HAP-1 (cell line): ENCODE measurements at regions not wholly inside any gene's neighbourhood (a gene's known extent, or its start where the extent isn't known, plus 50 kb on each side); places are given as distances from the start of the nearest gene placed in this dataset.
A peak's percentile ranks its signal among the peaks of the same experiment; 100 is the strongest.

Experiments
- DNase-seq, 2 experiments: peaks; one replicate each; pipeline ENCODE4 v3.0.0-alpha.2; 2016 to 2020; ENCODE audit warnings: low spot score in 2 of 2
- H3K27me3 ChIP-seq: fragments of 250-450 bp; sonication (Bioruptor Pico); 2 replicates; pipeline ENCODE4 v1.5.1; 2020; ENCODE audit warnings: low read depth, mild to moderate bottlenecking, moderate library complexity
- H3K36me3 ChIP-seq: fragments of 250-450 bp; sonication (Bioruptor Pico); replicated peaks from 2 replicates; pipeline ENCODE4 v1.5.1; 2020; ENCODE audit warnings: mild to moderate bottlenecking
- H3K4me1 ChIP-seq: fragments of 250-450 bp; sonication (Bioruptor Pico); 2 replicates; pipeline ENCODE4 v1.5.1; 2020; ENCODE audit warnings: mild to moderate bottlenecking
- H3K4me3 ChIP-seq: fragments of 250-450 bp; sonication (Bioruptor Pico); 2 replicates; pipeline ENCODE4 v1.5.1; 2020; ENCODE audit warnings: mild to moderate bottlenecking, moderate library complexity
- H3K9me3 ChIP-seq: fragments of 250-450 bp; sonication (Bioruptor Pico); 2 replicates; pipeline ENCODE4 v1.5.1; 2020; ENCODE audit warnings: mild to moderate bottlenecking, moderate library complexity
- in situ Hi-C: fragments of 300-500 bp; cut with MboI; formaldehyde crosslinking; loops from 3 replicates; pipeline ENCODE4 v1.14.3; 2020; ENCODE audit warnings: low sequenced_read_pairs, inconsistent platforms, mixed read lengths

DNA sequence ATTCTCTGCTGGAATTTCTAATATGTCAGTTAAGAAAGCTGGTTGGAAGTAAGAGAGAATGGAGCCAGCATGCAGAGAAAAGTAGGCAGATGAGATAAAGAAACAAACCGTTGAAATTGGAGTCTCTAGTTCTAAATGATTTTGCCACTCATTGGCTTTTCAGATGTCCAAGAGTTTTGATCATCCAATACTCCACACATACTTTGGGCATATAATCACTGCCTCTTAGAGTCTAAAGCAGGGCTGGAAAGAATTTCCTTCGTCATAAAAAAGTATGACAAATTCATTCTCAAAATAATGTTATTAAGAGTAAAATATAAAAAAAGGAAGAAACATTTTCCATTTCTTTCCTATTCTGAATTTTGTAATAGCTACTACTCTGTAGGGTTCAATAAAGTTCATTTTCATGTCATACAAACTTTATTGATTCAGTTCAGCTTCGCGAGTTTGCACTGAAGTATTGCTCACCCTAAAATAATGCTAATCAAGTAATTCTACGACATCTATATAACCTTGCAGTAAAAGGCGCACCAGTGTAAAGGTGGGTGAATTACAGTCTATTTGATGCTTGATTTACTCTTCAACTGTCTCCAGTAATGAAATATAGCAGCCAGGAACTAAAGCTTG, 1556.6 kb downstream of the NCAM2 start:
- 0 out of 2 replicates have a peak, but pooled peaks cover 1% of the 10 kb centered on the region for H3K9me3 ChIP-seq
- no peak for DNase-seq
- no peaks in the 10 kb centered on the region for H3K27me3 ChIP-seq
- H3K4me1 ChIP-seq, result no peaks in the 10 kb centered on the region
- no peaks in the 10 kb centered on the region for H3K36me3 ChIP-seq
- in situ Hi-C loops, result no loop called here
- H3K4me3 ChIP-seq, result no peak overlapping the region

DNA sequence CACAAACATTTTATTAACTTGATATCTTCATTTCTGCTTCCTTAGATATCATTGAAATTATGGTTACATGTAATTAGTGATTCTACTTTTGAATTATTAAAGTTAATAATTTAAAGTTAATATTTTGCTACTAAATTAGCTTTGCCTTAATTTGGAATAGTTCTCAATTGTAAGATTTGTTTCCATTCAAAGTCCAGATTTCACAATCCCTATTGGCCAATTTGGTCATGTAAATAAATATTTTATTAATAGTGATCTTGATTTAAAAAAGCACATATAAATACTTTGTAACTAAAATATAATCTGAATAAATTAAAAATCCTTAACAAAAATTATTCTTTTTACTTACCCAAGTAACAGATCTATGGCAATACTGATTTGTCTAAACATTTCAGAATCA, 1558.6 kb downstream of the NCAM2 start:
- no peaks in the 10 kb centered on the region for H3K36me3 ChIP-seq
- in situ Hi-C loops, result no loop called here
- no peak for DNase-seq
- no peak overlapping the region for H3K4me3 ChIP-seq
- no peaks in the 10 kb centered on the region for H3K4me1 ChIP-seq
- no peaks in the 10 kb centered on the region for H3K9me3 ChIP-seq
- H3K27me3 ChIP-seq, result no peaks in the 10 kb centered on the region

DNA sequence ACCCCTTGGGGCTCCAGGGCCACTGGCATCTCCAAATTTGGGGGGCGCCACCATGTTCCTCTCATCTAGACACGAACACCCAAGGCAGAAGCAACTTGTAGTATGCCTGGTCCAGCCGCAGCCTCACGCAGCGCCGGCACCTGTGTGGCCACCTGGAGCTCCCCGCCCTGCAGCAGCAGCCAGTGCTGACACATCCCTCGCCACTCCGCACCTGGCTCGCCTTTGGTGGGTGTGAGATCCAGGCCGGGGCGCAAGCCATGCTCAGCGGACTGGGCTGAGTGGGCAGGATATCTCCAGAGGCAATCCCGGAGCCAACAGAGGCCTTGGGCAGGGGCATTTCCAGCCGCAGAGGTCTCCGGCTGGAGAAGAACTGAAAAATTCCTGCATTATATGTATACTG, 1563.7 kb downstream of the NCAM2 start:
- no peaks in the 10 kb centered on the region for H3K4me1 ChIP-seq
- H3K27me3 ChIP-seq, result no peaks in the 10 kb centered on the region
- H3K4me3 ChIP-seq, result no peak overlapping the region
- DNase-seq, result no peak
- in situ Hi-C loops, result no loop called here
- no peaks in the 10 kb centered on the region for H3K9me3 ChIP-seq
- no peaks in the 10 kb centered on the region for H3K36me3 ChIP-seq

DNA sequence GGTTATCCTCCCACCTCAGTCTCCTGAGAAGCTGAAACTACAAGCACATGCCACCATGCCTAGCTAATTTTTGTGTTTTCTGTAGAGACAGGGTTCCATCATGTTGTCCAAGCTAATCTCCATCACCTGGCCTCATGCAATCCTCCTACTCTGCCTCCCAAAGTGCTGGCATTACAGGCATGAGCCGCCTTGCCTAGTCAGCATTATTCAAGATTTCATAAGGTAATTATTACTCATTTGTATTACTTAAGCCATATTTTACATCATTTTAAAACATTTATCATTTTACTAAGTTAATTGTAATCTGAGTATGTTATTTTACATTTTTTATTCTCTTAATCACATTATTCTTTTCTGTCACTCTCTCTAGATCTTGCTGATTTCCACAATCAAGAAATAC, 1575.6 kb downstream of the NCAM2 start:
- DNase-seq, result no peak
- H3K9me3 ChIP-seq, result no peaks in the 10 kb centered on the region; the same call in 1 of the 2 replicates
- no peaks in the 10 kb centered on the region for H3K36me3 ChIP-seq
- no peaks in the 10 kb centered on the region for H3K27me3 ChIP-seq
- no peak overlapping the region for H3K4me3 ChIP-seq
- in situ Hi-C loops, result no loop called here
- H3K4me1 ChIP-seq, result no peaks in the 10 kb centered on the region

DNA sequence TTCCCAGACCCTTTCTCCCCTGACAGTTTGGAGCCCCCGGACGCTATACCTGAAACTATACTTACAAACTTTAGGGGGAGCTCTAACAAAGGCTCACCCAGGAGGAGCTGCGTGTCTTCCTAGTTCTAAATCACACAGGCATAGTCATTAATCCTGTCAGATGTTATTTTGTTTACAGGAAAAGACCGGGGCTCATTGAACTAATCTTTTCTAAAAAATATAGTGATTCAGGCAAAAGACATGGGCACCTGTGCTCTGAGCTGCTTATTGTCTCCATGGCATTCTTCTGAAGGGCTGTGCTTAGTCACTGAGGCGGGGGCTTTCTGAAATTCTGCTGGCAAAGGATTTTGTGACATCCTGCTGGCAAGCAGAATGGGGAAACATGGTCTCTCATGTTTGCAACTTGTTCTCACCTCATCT, 1577.0 kb downstream of the NCAM2 start:
- H3K4me3 ChIP-seq, result no peak overlapping the region

DNA sequence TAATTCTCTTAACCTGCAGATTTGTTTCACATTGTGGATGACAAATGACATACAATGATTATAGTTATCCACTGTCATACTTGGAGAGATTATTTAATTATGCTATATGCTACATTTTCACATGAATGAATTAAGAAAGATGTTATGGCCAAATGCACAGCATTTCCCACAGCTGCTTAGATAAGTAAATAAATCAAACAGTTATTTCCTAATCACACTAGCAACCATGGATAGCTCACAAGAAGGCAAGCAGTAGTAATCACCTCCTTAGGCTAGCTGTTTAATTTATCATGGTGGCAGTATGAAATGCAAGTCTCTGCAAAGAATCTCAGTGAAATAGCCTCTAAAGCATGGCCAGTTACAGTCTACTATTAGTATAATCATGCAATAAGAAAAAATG, 1581.5 kb downstream of the NCAM2 start:
- no peak for DNase-seq
- no peaks in the 10 kb centered on the region for H3K36me3 ChIP-seq

More for the DNA sequence above, 1577.0 kb downstream of the NCAM2 start:
- Histone ChIP-seq H3K9me3 (no peaks in the 10 kb centered on the region; the same call in 1 of the 2 replicates), H3K27me3 (no peaks in the 10 kb centered on the region), H3K36me3 (no peaks in the 10 kb centered on the region), H3K4me1 (no peaks in the 10 kb centered on the region)
- DNase-seq, result peak; percentile 28 to 32
- in situ Hi-C loops, result no loop called here

DNA sequence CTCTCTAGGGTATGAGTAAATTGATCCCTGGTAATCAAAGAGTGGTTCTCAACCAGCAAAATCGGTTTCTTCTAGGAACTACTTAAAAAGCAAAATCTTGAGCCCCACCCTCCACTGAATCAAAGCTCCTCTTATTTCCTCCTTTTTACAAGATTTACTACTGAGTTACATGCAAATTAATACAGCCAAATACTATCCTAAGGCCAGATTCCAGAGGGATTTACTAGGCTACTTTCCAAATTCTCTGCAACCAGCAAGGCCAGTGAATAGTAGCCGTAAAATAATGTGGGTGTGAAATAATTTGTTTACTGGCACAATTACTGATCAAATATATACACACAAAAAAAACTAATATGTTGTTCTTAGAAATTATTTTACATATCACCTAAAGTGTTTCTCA, 1583.8 kb downstream of the NCAM2 start:
- Histone ChIP-seq H3K4me3 (no peak overlapping the region), H3K9me3 (no peaks in the 10 kb centered on the region; the same call in 1 of the 2 replicates), H3K27me3 (no peaks in the 10 kb centered on the region), H3K4me1 (no peaks in the 10 kb centered on the region), H3K36me3 (no peaks in the 10 kb centered on the region)
- DNase-seq, result peak in 1 of 2 experiments; percentile 20
- in situ Hi-C loops, result no loop called here

More for the DNA sequence above, 1581.5 kb downstream of the NCAM2 start:
- in situ Hi-C loops, result no loop called here
- Histone ChIP-seq H3K4me1 (no peaks in the 10 kb centered on the region), H3K27me3 (no peaks in the 10 kb centered on the region), H3K4me3 (no peak overlapping the region), H3K9me3 (no peaks in the 10 kb centered on the region; the same call in 1 of the 2 replicates)

DNA sequence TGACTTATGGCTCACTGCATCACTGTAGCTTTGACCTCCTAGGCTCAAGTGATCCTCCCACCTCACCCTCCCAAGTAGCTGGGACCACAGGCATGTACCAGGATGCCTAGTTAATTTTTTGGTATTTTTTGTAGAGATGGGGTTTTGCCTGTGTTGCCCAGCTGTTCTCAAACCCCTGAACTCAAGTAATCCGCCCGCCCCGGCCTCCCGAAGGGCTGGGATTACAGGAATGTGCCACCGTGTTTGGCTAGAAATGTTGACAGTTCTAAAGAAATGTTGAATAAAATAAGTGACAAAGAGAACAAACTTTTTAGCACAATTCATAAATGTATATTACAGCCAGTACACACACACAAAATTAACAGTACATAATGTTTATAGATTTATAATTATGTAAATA, 1586.1 kb downstream of the NCAM2 start:
- in situ Hi-C loops, result no loop called here
- no peaks in the 10 kb centered on the region for H3K4me1 ChIP-seq
- no peaks in the 10 kb centered on the region; the same call in 1 of the 2 replicates for H3K9me3 ChIP-seq
- H3K36me3 ChIP-seq, result no peaks in the 10 kb centered on the region
- H3K4me3 ChIP-seq, result no peak overlapping the region
- no peaks in the 10 kb centered on the region for H3K27me3 ChIP-seq
- DNase-seq, result no peak

DNA sequence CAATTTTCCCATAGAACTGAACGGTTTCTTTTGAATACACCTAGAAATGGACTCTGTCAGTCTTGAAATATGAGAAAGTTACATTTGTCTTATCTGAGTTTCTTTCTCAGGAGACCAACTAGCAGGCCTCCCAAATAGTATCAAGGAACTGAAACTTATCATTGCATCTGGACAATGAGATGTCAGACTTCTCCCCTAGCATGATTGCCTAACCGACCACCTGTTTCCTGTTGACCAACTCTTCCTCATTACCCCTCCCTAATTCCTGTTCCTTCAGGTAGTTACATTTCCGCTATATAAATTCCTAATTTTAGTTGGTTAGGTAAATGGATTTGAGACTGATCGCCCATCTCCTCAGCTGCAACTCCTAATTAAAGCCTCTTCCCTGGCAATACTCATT, 1587.3 kb downstream of the NCAM2 start:
- no peaks in the 10 kb centered on the region for H3K4me1 ChIP-seq

DNA sequence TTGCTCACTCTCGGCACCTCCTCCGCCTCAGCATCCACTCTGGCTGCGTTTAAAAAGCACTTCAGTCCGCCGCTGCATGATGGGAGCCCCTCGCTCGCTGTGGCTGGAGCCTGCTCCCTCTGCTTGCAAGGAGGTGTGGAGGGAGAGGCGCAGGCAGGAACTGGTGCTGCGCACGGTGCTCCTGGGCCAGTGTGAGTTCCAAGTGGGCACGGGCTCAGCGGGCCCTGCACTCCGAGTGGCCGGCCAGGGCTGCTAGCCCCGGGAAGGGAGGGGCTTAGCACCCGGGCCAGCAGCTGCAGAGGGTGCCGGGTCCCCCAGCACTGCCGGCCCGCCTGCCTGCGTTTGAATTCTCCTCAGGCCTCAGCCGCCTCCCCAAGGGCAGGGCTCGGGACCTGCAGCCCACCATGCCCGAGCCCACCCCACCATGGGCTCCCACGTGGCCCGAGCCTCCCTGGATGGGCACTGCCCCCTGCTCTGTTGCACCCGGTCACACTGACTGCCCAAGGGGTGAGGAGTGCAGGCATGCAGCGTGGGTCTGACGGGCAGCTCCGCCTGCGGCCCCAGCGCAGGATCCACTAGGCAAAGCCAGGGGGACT, 1599.5 kb downstream of the NCAM2 start:
- no peaks in the 10 kb centered on the region; the same call in 1 of the 2 replicates for H3K9me3 ChIP-seq
- no peaks in the 10 kb centered on the region for H3K27me3 ChIP-seq
- no peaks in the 10 kb centered on the region for H3K36me3 ChIP-seq
- in situ Hi-C loops, result no loop called here
- H3K4me1 ChIP-seq, result no peaks in the 10 kb centered on the region
- H3K4me3 ChIP-seq, result no peak overlapping the region
- no peak for DNase-seq

More for the DNA sequence above, 1587.3 kb downstream of the NCAM2 start:
- no peak overlapping the region for H3K4me3 ChIP-seq
- H3K36me3 ChIP-seq, result no peaks in the 10 kb centered on the region
- no peaks in the 10 kb centered on the region for H3K27me3 ChIP-seq
- H3K9me3 ChIP-seq, result no peaks in the 10 kb centered on the region
- no peak for DNase-seq
- in situ Hi-C loops, result no loop called here

DNA sequence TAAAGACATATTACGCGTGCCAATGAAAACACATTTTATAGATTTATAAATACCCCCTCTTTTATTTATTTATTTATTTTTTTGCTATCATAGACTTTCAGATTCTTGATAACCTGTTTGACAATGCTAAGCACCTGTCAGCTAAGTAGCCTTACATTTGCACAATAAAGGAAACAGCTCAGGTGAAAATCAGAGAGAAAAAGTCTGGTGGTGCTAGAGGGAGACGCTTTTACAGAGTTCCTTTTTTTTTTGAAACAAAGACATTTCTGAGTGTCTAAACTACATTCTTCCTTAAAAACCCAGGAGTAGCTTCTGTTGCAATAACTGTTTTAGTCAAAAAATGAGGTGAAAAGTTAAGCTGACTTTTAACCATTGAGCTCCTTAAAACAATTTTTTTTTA, 1611.6 kb downstream of the NCAM2 start:
- H3K27me3 ChIP-seq, result no peaks in the 10 kb centered on the region
- H3K4me1 ChIP-seq, result no peaks in the 10 kb centered on the region
- H3K36me3 ChIP-seq, result no peaks in the 10 kb centered on the region
- no peak for DNase-seq
- no peaks in the 10 kb centered on the region for H3K9me3 ChIP-seq
- no peak overlapping the region for H3K4me3 ChIP-seq
- in situ Hi-C loops, result no loop called here

DNA sequence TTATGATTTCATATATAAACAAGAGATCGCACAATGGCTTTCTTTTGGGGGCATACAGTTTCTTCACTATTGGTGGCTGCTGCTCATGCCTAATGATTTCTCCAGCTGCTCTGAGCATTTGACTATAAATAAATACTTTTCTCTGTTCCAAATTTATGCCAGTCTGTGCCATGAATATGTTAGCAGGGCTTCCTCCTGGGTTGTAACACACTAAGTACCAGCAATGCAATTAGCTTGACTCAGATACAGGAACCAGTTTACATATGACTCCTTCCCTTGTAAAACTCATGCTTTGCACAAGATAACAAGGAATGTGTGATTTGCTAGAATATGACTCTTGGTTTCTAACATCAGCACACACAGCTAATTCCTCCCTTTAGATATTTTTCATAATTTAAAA, 1629.7 kb downstream of the NCAM2 start:
- no peaks in the 10 kb centered on the region for H3K27me3 ChIP-seq

DNA sequence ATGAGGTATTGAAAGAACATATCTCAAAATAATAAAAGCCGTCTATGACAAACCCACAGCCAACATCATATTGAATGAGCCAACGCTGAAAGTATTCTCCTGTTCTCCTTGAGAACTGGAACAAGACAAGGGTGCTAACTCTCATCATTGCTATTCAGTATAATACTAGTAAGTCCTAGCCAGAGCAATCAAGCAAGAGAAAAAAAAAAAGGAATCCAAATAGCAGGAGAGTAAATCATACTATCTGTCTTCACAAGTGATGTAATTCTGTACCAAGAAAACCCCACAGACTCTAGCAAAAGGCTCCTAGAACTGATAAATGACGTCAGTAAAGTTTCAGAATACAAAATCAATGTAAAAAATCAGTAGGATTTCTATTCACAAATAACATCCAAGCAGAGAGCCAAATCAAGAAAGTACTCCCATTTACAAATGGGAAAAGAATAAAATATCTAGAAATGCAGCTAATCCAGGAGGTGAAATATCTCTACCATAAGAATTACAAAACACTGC, 1632.8 kb downstream of the NCAM2 start:
- H3K4me3 ChIP-seq, result no peak overlapping the region
- H3K9me3 ChIP-seq, result no peaks in the 10 kb centered on the region
- no peak for DNase-seq

More for the DNA sequence above, 1629.7 kb downstream of the NCAM2 start:
- no peaks in the 10 kb centered on the region for H3K9me3 ChIP-seq
- H3K4me3 ChIP-seq, result no peak overlapping the region
- no peaks in the 10 kb centered on the region for H3K36me3 ChIP-seq
- no peak for DNase-seq
- no peaks in the 10 kb centered on the region for H3K4me1 ChIP-seq
- in situ Hi-C loops, result no loop called here

DNA sequence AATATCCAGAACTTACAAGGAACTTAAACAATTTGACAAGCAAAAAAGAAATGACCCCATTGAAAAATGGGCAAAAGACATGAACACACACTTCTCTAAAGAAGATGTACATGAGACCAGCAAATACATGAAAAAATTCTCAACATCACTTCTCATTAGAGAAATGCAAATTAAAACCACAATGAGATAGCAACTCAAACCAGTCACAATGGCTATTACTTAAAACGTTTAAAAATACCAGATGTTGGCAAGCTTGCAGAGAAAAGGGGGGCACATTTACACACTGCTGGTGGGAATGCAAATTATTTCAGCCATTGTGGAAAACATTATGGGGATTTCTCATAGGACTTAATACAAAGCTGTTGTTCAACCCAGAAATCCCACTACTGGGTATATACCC, 1634.0 kb downstream of the NCAM2 start:
- in situ Hi-C loops, result no loop called here
- H3K9me3 ChIP-seq, result no peaks in the 10 kb centered on the region
- H3K36me3 ChIP-seq, result no peaks in the 10 kb centered on the region
- H3K27me3 ChIP-seq, result no peaks in the 10 kb centered on the region
- no peaks in the 10 kb centered on the region for H3K4me1 ChIP-seq
- no peak overlapping the region for H3K4me3 ChIP-seq
- no peak for DNase-seq

More for the DNA sequence above, 1632.8 kb downstream of the NCAM2 start:
- Histone ChIP-seq H3K36me3 (no peaks in the 10 kb centered on the region), H3K4me1 (no peaks in the 10 kb centered on the region), H3K27me3 (no peaks in the 10 kb centered on the region)
- in situ Hi-C loops, result no loop called here
